HepG2 (cell line): ENCODE measurements at regions not wholly inside any gene's neighbourhood (a gene's known extent, or its start where the extent isn't known, plus 50 kb on each side); places are given as distances from the start of the nearest gene placed in this dataset.

Source experiments
- AKAP8 ChIP-seq: sonication (generic); formaldehyde crosslinking; IDR thresholded peaks from 2 replicates; pipeline ENCODE4 v1.5.1; 2020; ENCODE audit warnings: mild to moderate bottlenecking, missing genetic modification reagents
- DMAP1 ChIP-seq: IDR thresholded peaks from 2 replicates; pipeline ENCODE4 v1.6.1; 2016
- ESRRA ChIP-seq: sonication (generic); formaldehyde crosslinking; IDR thresholded peaks from 2 replicates; pipeline ENCODE4 v1.5.1; 2020; ENCODE audit warnings: mild to moderate bottlenecking, low read depth, missing genetic modification reagents
- FOXC1 ChIP-seq: sonication (generic); formaldehyde crosslinking; IDR thresholded peaks from 2 replicates; pipeline ENCODE4 v1.8.0; 2022; ENCODE audit warnings: mild to moderate bottlenecking, missing genetic modification reagents, borderline replicate concordance
- FOXJ3 ChIP-seq: sonication (generic); formaldehyde crosslinking; IDR thresholded peaks from 2 replicates; pipeline ENCODE4 v1.4.0; 2020; ENCODE audit warnings: missing genetic modification reagents, mild to moderate bottlenecking, borderline replicate concordance
- GFI1 ChIP-seq: sonication (generic); formaldehyde crosslinking; IDR thresholded peaks from 2 replicates; pipeline ENCODE4 v1.5.0; 2020; ENCODE audit warnings: missing genetic modification reagents, mild to moderate bottlenecking, borderline replicate concordance
- HMGA1 ChIP-seq: sonication (generic); formaldehyde crosslinking; conservative IDR thresholded peaks from 2 replicates; pipeline ENCODE4 v1.4.0; 2020; ENCODE audit warnings: missing genetic modification reagents
- LCORL ChIP-seq, 2 experiments: fragments of 450-650 bp in 1 of 2; sonication (generic) in 1 of 2; formaldehyde crosslinking in 1 of 2; IDR thresholded peaks; 2 replicates each; pipeline versions ENCODE4 v1.5.0 to v1.6.1; 2017 to 2020; ENCODE audit warnings: antibody characterized with exemption in 1 of 2, missing genetic modification reagents in 1 of 2
- MIER2 ChIP-seq: IDR thresholded peaks from 2 replicates; pipeline ENCODE4 v1.6.1; 2016; ENCODE audit warnings: missing biosample characterization, missing genetic modification reagents
- NCOA1 ChIP-seq: sonication (generic); formaldehyde crosslinking; IDR thresholded peaks from 2 replicates; pipeline ENCODE4 v1.9.0; 2021; ENCODE audit warnings: missing genetic modification reagents
- RXRB ChIP-seq: IDR thresholded peaks from 2 replicates; pipeline ENCODE4 v1.6.1; 2016; ENCODE audit warnings: borderline replicate concordance, missing genetic modification reagents, missing compliant biosample characterization
- ZMYM4 ChIP-seq: sonication (generic); formaldehyde crosslinking; IDR thresholded peaks from 2 replicates; pipeline ENCODE4 v1.8.1; 2023; ENCODE audit warnings: mild to moderate bottlenecking, missing genetic modification reagents
- ZNF44 ChIP-seq: sonication (generic); formaldehyde crosslinking; IDR thresholded peaks from 2 replicates; pipeline ENCODE4 v1.5.1; 2020; ENCODE audit warnings: mild to moderate bottlenecking, missing genetic modification reagents
- ZNF567 ChIP-seq: sonication (generic); formaldehyde crosslinking; IDR thresholded peaks from 2 replicates; pipeline ENCODE4 v1.8.1; 2023; ENCODE audit warnings: mild to moderate bottlenecking, missing genetic modification reagents, borderline replicate concordance
- ZNF749 ChIP-seq: sonication (generic); formaldehyde crosslinking; IDR thresholded peaks from 2 replicates; pipeline ENCODE4 v1.8.0; 2022; ENCODE audit warnings: mild to moderate bottlenecking, missing genetic modification reagents, moderate library complexity, borderline replicate concordance
- ZNF768 ChIP-seq: sonication (generic); formaldehyde crosslinking; IDR thresholded peaks from 2 replicates; pipeline ENCODE4 v1.4.0; 2020; ENCODE audit warnings: missing genetic modification reagents
- TF ChIP-seq, protein P1 (sequence below): sonication (generic); formaldehyde crosslinking; IDR thresholded peaks from 2 replicates; pipeline ENCODE4 v1.5.0; 2020; ENCODE audit warnings: mild to moderate bottlenecking, missing genetic modification reagents, borderline replicate concordance
- TF ChIP-seq, protein P2 (sequence below): sonication (generic); formaldehyde crosslinking; IDR thresholded peaks from 2 replicates; pipeline ENCODE4 v1.8.0; 2023; ENCODE audit warnings: mild to moderate bottlenecking, missing genetic modification reagents
- TF ChIP-seq, protein P3 (sequence below): sonication (generic); formaldehyde crosslinking; IDR thresholded peaks from 2 replicates; pipeline ENCODE4 v1.4.0; 2020; ENCODE audit warnings: missing genetic modification reagents
- TF ChIP-seq, protein P4 (sequence below): IDR thresholded peaks from 2 replicates; pipeline ENCODE4 v1.6.1; 2016; ENCODE audit warnings: missing compliant biosample characterization, missing genetic modification reagents, borderline replicate concordance

DNA sequence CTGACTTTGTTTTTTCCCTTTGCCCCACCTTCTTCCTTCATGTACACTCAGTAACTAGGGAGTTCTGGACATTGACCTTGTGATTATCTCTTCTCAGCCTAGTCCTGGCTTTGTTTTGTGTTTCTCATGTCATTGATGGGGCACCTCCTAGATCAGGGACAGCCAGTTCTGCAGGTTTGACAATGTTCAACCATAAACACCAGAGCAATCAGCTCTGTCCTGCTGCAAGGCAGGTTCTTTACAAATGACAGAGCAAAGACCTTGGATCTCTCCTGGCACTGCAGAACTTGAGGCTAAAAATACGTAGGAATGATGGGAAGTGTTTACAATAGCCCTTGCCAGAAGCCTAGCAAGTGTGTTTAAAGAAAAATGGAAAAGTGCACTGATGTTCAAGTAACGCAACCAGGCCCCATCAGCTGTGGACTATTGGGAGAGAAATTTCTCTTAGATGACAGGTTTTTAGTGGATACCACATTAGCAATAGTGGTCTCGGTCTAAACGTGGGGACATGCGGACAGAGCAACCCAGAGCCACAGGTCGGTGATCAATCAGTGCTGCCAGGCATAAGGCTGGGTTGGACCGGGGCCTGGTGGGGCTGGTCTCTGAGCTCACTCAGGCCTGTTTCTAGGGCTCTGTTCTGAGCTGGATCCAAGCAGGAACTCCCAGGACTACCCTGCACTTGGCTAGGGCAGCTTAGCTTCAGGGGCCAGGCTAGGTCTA, 76.8 kb downstream of the SOWAHC start (continued):
- TF ChIP-seq, protein P1, sequence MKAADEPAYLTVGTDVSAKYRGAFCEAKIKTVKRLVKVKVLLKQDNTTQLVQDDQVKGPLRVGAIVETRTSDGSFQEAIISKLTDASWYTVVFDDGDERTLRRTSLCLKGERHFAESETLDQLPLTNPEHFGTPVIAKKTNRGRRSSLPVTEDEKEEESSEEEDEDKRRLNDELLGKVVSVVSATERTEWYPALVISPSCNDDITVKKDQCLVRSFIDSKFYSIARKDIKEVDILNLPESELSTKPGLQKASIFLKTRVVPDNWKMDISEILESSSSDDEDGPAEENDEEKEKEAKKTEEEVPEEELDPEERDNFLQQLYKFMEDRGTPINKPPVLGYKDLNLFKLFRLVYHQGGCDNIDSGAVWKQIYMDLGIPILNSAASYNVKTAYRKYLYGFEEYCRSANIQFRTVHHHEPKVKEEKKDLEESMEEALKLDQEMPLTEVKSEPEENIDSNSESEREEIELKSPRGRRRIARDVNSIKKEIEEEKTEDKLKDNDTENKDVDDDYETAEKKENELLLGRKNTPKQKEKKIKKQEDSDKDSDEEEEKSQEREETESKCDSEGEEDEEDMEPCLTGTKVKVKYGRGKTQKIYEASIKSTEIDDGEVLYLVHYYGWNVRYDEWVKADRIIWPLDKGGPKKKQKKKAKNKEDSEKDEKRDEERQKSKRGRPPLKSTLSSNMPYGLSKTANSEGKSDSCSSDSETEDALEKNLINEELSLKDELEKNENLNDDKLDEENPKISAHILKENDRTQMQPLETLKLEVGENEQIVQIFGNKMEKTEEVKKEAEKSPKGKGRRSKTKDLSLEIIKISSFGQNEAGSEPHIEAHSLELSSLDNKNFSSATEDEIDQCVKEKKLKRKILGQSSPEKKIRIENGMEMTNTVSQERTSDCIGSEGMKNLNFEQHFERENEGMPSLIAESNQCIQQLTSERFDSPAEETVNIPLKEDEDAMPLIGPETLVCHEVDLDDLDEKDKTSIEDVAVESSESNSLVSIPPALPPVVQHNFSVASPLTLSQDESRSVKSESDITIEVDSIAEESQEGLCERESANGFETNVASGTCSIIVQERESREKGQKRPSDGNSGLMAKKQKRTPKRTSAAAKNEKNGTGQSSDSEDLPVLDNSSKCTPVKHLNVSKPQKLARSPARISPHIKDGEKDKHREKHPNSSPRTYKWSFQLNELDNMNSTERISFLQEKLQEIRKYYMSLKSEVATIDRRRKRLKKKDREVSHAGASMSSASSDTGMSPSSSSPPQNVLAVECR (CRISPR knock-in tag), result peak; percentile 76; the same call in 1 of the 2 replicates
- TF ChIP-seq FOXC1 (CRISPR knock-in tag) (peak; percentile 12; the same call in 1 of the 2 replicates), ZNF749 (CRISPR knock-in tag) (peak; percentile 90; the same call in 1 of the 2 replicates), RXRB (CRISPR knock-in tag) (peak; percentile 81), LCORL (IDR thresholded peaks at IDR 0.05) (no peak), LCORL (CRISPR knock-in tag; IDR thresholded peaks at IDR 0.05) (peak; percentile 90; the same call in 1 of the 2 replicates), MIER2 (CRISPR knock-in tag) (peak; percentile 79), DMAP1 (CRISPR knock-in tag) (peak; percentile 64; the same call in 1 of the 2 replicates), ZNF768 (CRISPR knock-in tag) (peak; percentile 64; the same call in 1 of the 2 replicates), AKAP8 (CRISPR knock-in tag) (no peak), ZNF44 (CRISPR knock-in tag) (peak; percentile 51; the same call in 1 of the 2 replicates), GFI1 (CRISPR knock-in tag) (peak; percentile 78), ESRRA (CRISPR knock-in tag) (peak; percentile 77; the same call in 1 of the 2 replicates), ZNF567 (CRISPR knock-in tag) (no peak), NCOA1 (CRISPR knock-in tag) (peak; percentile 60; the same call in 1 of the 2 replicates), HMGA1 (CRISPR knock-in tag) (no peak), ZMYM4 (CRISPR knock-in tag) (peak; percentile 60; the same call in 1 of the 2 replicates), FOXJ3 (CRISPR knock-in tag) (peak; percentile 96)
- TF ChIP-seq, protein P2, sequence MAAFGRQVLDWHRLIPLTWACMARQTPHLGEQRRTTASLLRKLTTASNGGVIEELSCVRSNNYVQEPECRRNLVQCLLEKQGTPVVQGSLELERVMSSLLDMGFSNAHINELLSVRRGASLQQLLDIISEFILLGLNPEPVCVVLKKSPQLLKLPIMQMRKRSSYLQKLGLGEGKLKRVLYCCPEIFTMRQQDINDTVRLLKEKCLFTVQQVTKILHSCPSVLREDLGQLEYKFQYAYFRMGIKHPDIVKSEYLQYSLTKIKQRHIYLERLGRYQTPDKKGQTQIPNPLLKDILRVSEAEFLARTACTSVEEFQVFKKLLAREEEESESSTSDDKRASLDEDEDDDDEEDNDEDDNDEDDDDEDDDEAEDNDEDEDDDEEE (CRISPR knock-in tag), result peak; percentile 23; the same call in 1 of the 2 replicates
- TF ChIP-seq, protein P3, sequence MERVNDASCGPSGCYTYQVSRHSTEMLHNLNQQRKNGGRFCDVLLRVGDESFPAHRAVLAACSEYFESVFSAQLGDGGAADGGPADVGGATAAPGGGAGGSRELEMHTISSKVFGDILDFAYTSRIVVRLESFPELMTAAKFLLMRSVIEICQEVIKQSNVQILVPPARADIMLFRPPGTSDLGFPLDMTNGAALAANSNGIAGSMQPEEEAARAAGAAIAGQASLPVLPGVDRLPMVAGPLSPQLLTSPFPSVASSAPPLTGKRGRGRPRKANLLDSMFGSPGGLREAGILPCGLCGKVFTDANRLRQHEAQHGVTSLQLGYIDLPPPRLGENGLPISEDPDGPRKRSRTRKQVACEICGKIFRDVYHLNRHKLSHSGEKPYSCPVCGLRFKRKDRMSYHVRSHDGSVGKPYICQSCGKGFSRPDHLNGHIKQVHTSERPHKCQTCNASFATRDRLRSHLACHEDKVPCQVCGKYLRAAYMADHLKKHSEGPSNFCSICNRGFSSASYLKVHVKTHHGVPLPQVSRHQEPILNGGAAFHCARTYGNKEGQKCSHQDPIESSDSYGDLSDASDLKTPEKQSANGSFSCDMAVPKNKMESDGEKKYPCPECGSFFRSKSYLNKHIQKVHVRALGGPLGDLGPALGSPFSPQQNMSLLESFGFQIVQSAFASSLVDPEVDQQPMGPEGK, result peak; percentile 92
- TF ChIP-seq, protein P4, sequence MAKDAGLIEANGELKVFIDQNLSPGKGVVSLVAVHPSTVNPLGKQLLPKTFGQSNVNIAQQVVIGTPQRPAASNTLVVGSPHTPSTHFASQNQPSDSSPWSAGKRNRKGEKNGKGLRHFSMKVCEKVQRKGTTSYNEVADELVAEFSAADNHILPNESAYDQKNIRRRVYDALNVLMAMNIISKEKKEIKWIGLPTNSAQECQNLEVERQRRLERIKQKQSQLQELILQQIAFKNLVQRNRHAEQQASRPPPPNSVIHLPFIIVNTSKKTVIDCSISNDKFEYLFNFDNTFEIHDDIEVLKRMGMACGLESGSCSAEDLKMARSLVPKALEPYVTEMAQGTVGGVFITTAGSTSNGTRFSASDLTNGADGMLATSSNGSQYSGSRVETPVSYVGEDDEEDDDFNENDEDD (CRISPR knock-in tag), result peak; percentile 13; the same call in 1 of the 2 replicates
